SKM-1 (cell line): ENCODE measurements at regions not wholly inside any gene's neighbourhood (a gene's known extent, or its start where the extent isn't known, plus 50 kb on each side); places are given as distances from the start of the nearest gene placed in this dataset.

ENCODE experiments used
- DNase-seq: peaks from one replicate; lab custom pipeline; 2025; ENCODE audit not compliant: unreplicated experiment; lab: John Stamatoyannopoulos, UW

GRCh38 chr7:97601931-97602457 is 129.9 kb upstream of the TAC1 start:
- no peak for DNase-seq

- DNase-seq = no peak
Measured at GRCh38 chr7:97620495-97620894, 111.4 kb upstream of the TAC1 start.

- DNase-seq = no peak
Measured at GRCh38 chr7:97623333-97623732, 108.6 kb upstream of the TAC1 start.

GRCh38 chr7:97630116-97630515 is 101.8 kb upstream of the TAC1 start:
- no peak for DNase-seq

GRCh38 chr7:97635622-97636021 is 96.3 kb upstream of the TAC1 start:
- DNase-seq = no peak

- DNase-seq = no peak
Measured at GRCh38 chr7:97639036-97639435, 92.8 kb upstream of the TAC1 start.

- DNase-seq = no peak
Measured at GRCh38 chr7:97659363-97660045, 72.4 kb upstream of the TAC1 start.

GRCh38 chr7:97667359-97667758 is 64.5 kb upstream of the TAC1 start:
- DNase-seq = no peak

- DNase-seq = no peak
Measured at GRCh38 chr7:97671571-97671970, 60.3 kb upstream of the TAC1 start.

- DNase-seq = no peak
Measured at GRCh38 chr7:97680622-97681021, 51.3 kb upstream of the TAC1 start.
